Parathyroid adenoma (tissue), 2 donors: ENCODE measurements at regions not wholly inside any gene's neighbourhood (a gene's known extent, or its start where the extent isn't known, plus 50 kb on each side); places are given as distances from the start of the nearest gene placed in this dataset.
"Not testable (repeated sequence)": the region's sequence is repeated elsewhere in the genome, so short reads cannot be mapped to it uniquely, and the experiment has no call there.

ENCODE experiments used
- H2AFZ ChIP-seq: fragments of 300-600 bp; sonication (generic); one replicate; pipeline ENCODE4 v1.7.0; 2017; ENCODE audit warnings: antibody characterized with exemption, mild to moderate bottlenecking
- H3K27ac ChIP-seq: fragments of 300-600 bp; sonication (generic); one replicate; pipeline ENCODE4 v1.7.0; 2017
- H3K27me3 ChIP-seq: fragments of 300-600 bp; sonication (generic); one replicate; pipeline ENCODE4 v1.7.0; 2017; ENCODE audit warnings: low read length; ENCODE audit not compliant: control insufficient read depth, insufficient read depth
- H3K36me3 ChIP-seq: fragments of 300-600 bp; sonication (generic); one replicate; pipeline ENCODE4 v1.7.0; 2017; ENCODE audit warnings: low read length; ENCODE audit not compliant: control insufficient read depth, insufficient read depth
- H3K4me1 ChIP-seq: fragments of 300-600 bp; sonication (generic); one replicate; pipeline ENCODE4 v1.7.0; 2017; ENCODE audit warnings: control low read depth
- H3K4me2 ChIP-seq: fragments of 300-600 bp; sonication (generic); one replicate; pipeline ENCODE4 v1.7.0; 2017; ENCODE audit warnings: low read length
- H3K4me3 ChIP-seq: fragments of 300-600 bp; sonication (generic); one replicate; pipeline ENCODE4 v1.7.0; 2017; ENCODE audit warnings: low read depth, low read length
- H3K79me2 ChIP-seq: fragments of 300-600 bp; sonication (generic); one replicate; pipeline ENCODE4 v1.7.0; 2017; ENCODE audit warnings: control low read depth
- H3K9ac ChIP-seq: fragments of 300-600 bp; sonication (generic); one replicate; pipeline ENCODE4 v1.7.0; 2017; ENCODE audit warnings: mild to moderate bottlenecking
- H3K9me3 ChIP-seq: fragments of 300-600 bp; sonication (generic); one replicate; pipeline ENCODE4 v1.7.0; 2017; ENCODE audit warnings: low read length; ENCODE audit not compliant: control insufficient read depth
- CTCF ChIP-seq: fragments of 300-600 bp; sonication (generic); IDR thresholded peaks from one replicate; pipeline ENCODE4 v1.7.0; 2017; ENCODE audit warnings: antibody characterized with exemption, mild to moderate bottlenecking
- donor health status: primary hyperparathyroidism.

GRCh38 chr5:116772152-116772501 lies 197.5 kb upstream of the SEMA6A start:
- no peak overlapping the region for H3K27ac ChIP-seq
- H3K79me2 ChIP-seq = no peaks in the 10 kb centered on the region

GRCh38 chr5:116771466-116772151 lies 197.0 kb upstream of the SEMA6A start:
- no peaks in the 10 kb centered on the region for H3K9me3 ChIP-seq
- H3K4me2 ChIP-seq = no peak overlapping the region
- no peak overlapping the region for H3K9ac ChIP-seq
- H3K4me3 ChIP-seq = no peak overlapping the region
- H3K79me2 ChIP-seq = no peaks in the 10 kb centered on the region
- H2AFZ ChIP-seq = no peak overlapping the region
- H3K4me1 ChIP-seq = no peaks in the 10 kb centered on the region
- no peaks in the 10 kb centered on the region for H3K27me3 ChIP-seq
- H3K27ac ChIP-seq = no peak overlapping the region
- H3K36me3 ChIP-seq = no peaks in the 10 kb centered on the region
- TF ChIP-seq CTCF = no peak

More at GRCh38 chr5:116772152-116772501, 197.5 kb upstream of the SEMA6A start:
- H3K9me3 ChIP-seq = no peaks in the 10 kb centered on the region
- no peak for TF ChIP-seq CTCF
- no peak overlapping the region for H2AFZ ChIP-seq
- no peak overlapping the region for H3K9ac ChIP-seq
- H3K4me2 ChIP-seq = no peak overlapping the region
- no peaks in the 10 kb centered on the region for H3K27me3 ChIP-seq
- no peaks in the 10 kb centered on the region for H3K4me1 ChIP-seq
- H3K36me3 ChIP-seq = no peaks in the 10 kb centered on the region
- no peak overlapping the region for H3K4me3 ChIP-seq

DNA sequence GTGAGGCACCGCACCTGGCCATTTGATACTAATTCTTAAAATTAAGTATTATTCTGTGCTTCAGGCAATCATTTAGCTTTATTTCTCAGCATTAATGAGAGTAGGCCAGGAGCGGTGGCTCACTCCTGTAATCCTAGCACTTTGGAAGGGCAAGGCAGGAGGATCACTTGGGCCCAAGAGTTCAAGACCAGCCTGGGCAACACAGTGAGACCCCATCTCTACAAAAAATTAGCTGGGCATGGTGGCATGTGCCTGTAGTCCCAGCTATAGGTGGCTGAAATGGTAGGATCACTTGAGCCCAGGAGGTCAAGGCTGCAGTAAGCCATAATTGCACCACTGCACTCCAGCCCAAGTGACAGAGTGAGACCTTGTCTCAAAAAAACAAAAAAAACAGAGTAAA lies 195.3 kb upstream of the SEMA6A start:
- not testable (repeated sequence) for H2AFZ ChIP-seq, H3K27ac ChIP-seq, H3K9me3 ChIP-seq, H3K4me1 ChIP-seq, H3K36me3 ChIP-seq, H3K27me3 ChIP-seq, H3K79me2 ChIP-seq, H3K4me2 ChIP-seq, H3K9ac ChIP-seq, H3K4me3 ChIP-seq

DNA sequence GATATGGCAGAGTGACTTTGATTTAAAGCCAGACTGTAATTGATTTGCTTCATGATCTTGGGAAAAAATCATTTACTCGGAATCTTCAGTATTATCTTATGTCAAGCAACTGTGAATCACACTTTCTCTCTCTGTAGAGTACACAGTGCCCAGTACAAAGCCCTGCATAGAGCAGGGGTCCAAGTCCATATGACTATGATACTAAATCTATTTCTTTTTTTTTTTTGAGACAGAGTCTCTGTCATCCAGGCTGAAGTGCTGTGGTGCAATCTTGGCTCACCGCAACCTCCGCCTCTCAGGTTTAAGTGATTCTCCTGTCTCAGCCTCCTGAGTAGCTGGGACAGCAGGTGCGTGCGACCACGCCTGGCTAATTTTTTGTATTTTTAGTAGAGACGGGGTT lies 194.8 kb upstream of the SEMA6A start:
- no peaks in the 10 kb centered on the region for H3K4me1 ChIP-seq
- H3K9ac ChIP-seq = no peak overlapping the region
- H2AFZ ChIP-seq = no peak overlapping the region
- no peak for TF ChIP-seq CTCF
- H3K27ac ChIP-seq = no peak overlapping the region
- H3K4me2 ChIP-seq = no peak overlapping the region
- H3K36me3 ChIP-seq = no peaks in the 10 kb centered on the region
- no peaks in the 10 kb centered on the region for H3K79me2 ChIP-seq
- H3K27me3 ChIP-seq = no peaks in the 10 kb centered on the region
- no peak overlapping the region for H3K4me3 ChIP-seq
- H3K9me3 ChIP-seq = no peaks in the 10 kb centered on the region

DNA sequence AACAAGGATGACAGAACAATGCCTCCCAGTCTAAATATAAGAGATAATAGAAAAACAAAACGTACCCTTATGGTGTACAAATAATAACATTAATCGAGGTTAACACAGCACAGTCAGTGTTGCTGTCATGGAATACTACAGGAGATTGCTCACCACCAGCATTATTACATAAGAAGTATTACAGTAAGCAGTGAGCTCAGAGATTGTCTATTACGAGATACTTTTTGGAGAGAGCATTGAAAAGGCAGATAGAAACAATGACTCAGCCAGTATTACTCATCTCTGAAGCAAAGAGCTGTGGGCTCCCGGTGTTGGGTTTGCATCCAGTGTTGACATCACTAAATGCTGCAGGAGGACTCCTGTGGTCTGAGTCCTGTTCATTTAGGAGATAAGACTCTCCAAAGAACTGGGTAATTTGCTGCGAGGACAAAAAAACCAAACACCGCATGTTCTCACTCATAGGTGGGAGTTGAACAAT lies 191.9 kb upstream of the SEMA6A start:
- no peak for TF ChIP-seq CTCF
- H3K4me2 ChIP-seq = no peak overlapping the region
- no peak overlapping the region for H3K4me3 ChIP-seq
- H3K79me2 ChIP-seq = no peaks in the 10 kb centered on the region
- no peaks in the 10 kb centered on the region for H3K4me1 ChIP-seq
- H3K27ac ChIP-seq = no peak overlapping the region
- no peaks in the 10 kb centered on the region for H3K36me3 ChIP-seq
- no peaks in the 10 kb centered on the region for H3K9me3 ChIP-seq
- H3K9ac ChIP-seq = no peak overlapping the region
- H3K27me3 ChIP-seq = no peaks in the 10 kb centered on the region
- no peak overlapping the region for H2AFZ ChIP-seq
